HFF-Myc (cell line): ENCODE measurements at regions not wholly inside any gene's neighbourhood (a gene's known extent, or its start where the extent isn't known, plus 50 kb on each side); places are given as distances from the start of the nearest gene placed in this dataset.
"Not testable (repeated sequence)": the region's sequence is repeated elsewhere in the genome, so short reads cannot be mapped to it uniquely, and the experiment has no call there.

Experiments
- DNase-seq: peaks from one replicate; pipeline ENCODE4 v3.0.0-alpha.2; 2011; ENCODE audit warnings: low read depth; ENCODE audit errors: extremely low read depth
- H3K4me3 ChIP-seq: replicated peaks from 2 replicates; pipeline ENCODE4 v1.5.1; 2011; ENCODE audit warnings: low read depth, mild to moderate bottlenecking, control low read depth, low read length
- TF ChIP-seq, protein P1 (sequence below): IDR thresholded peaks from 2 replicates; pipeline ENCODE4 v1.5.1; 2012; ENCODE audit warnings: mild to moderate bottlenecking, low read depth, low read length, control low read depth; ENCODE audit errors: missing control alignments

DNA sequence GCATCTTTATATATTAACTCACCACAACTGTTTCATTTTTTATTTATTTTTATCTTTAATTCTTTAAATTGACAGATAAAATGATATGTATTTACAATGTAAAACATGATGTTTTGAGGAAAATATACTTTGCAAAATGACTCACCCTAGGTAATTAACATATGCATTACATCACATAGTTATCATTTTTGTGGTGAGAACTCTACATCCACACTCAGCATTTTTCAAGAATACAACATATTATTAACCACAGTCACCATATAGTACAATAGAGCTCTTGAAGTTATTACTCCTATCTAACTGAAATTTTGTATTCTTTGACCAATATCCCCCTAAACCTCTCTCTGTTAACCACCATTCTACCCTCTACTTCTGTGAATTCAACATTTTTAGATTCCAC, 194.7 kb upstream of the KIF2B start:
- TF ChIP-seq, protein P1, sequence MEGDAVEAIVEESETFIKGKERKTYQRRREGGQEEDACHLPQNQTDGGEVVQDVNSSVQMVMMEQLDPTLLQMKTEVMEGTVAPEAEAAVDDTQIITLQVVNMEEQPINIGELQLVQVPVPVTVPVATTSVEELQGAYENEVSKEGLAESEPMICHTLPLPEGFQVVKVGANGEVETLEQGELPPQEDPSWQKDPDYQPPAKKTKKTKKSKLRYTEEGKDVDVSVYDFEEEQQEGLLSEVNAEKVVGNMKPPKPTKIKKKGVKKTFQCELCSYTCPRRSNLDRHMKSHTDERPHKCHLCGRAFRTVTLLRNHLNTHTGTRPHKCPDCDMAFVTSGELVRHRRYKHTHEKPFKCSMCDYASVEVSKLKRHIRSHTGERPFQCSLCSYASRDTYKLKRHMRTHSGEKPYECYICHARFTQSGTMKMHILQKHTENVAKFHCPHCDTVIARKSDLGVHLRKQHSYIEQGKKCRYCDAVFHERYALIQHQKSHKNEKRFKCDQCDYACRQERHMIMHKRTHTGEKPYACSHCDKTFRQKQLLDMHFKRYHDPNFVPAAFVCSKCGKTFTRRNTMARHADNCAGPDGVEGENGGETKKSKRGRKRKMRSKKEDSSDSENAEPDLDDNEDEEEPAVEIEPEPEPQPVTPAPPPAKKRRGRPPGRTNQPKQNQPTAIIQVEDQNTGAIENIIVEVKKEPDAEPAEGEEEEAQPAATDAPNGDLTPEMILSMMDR, result no peak
- DNase-seq, result no peak
- no peak overlapping the region for H3K4me3 ChIP-seq

DNA sequence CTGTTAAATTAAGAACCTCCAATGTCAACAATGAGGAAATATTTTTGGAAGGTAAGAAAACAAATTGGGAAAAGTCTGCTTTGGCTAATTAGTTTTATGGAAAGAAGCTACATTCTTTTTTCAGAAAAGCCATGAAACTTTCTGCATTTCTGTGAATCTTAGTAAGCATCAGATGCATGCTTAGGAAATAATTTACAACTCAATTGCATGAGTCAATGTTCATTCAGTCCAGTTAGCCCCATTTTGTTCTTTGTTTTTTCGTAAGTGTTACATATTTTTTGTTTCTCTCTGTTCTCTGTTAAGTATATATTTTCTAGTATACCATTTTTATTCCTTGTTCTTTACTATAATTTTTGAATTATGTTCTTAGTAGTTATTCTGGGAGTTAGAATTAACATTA, 195.2 kb upstream of the KIF2B start:
- DNase-seq, result no peak
- no peak overlapping the region for H3K4me3 ChIP-seq
- TF ChIP-seq, protein P1, result no peak

DNA sequence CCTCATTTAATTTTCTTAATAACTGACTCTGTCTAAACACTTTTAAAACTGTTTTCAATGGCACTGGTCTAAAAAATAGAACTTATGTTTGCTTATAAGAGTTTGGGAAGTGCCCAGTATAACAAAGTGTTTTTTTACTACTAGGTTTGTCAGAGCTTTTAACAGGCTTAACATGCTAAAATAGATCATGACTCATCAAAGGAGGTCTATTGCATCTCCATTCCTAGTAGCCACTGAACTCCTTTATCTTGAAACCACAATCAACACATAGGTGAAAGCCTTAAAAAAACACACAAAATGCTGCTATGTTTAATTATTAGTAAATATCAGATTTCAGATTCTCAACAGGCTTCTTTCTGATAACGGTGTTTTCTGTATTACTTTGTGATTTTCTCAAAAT, 196.4 kb upstream of the KIF2B start:
- no peak for DNase-seq
- no peak overlapping the region for H3K4me3 ChIP-seq
- TF ChIP-seq, protein P1, result no peak

DNA sequence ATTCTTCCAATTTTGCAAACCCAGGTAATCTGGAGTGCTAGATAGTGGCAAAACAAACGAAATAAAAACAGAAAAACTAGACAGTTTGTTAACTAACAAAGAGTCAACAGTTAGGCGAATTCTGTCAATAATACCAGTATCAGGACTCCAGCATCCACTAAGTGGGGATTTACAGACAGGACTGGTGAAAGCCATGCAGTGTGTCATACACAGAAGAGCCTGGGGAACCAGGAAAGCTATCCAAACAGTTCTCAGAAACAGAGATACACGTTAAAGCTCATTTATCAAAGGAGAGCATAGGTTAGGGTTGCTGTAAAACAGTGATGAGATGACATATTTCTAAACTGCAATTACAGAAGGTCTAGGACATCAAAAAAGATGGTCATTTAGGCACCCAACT, 203.7 kb upstream of the KIF2B start:
- no peak for DNase-seq
- H3K4me3 ChIP-seq, result no peak overlapping the region
- TF ChIP-seq, protein P1, result no peak

DNA sequence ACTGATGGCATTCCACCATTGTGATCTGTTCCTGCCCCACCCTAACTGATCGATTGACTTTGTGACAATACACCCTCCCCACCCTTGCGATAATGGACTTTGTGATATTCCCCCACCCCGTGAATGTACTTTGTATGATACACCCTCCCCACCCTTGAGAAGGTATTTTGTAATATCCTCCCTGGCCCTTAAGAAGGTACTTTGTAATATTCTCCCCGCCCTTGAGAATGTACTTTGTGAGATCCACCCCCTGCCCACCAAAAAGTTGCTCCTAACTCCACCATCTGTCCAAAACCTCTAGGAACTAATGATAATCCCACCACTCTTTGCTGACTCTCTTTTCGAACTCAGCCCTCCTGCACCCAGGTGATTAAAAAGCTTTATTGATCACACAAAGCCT, 214.5 kb upstream of the KIF2B start:
- H3K4me3 ChIP-seq, DNase-seq: not testable (repeated sequence)

DNA sequence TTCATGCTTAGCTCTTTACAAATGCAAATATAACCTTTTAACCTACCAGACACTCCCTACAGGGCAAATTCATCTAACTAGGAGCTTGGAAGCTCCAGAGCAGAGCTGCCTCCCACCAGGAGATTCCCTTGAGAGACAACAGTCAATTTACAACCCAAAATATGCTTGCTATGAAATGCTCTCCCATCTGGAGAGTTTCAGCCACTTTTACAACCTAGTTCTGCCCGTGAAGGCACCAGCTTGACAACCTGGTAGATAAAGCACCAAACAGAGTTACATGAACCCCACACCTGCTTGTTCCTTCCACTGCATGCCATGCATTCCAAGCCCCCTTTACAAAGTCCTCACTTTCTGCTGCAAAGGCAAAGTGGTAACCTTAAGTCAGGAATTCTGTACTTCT, 215.3 kb upstream of the KIF2B start:
- no peak overlapping the region for H3K4me3 ChIP-seq
- DNase-seq, result no peak
- TF ChIP-seq, protein P1, result no peak

DNA sequence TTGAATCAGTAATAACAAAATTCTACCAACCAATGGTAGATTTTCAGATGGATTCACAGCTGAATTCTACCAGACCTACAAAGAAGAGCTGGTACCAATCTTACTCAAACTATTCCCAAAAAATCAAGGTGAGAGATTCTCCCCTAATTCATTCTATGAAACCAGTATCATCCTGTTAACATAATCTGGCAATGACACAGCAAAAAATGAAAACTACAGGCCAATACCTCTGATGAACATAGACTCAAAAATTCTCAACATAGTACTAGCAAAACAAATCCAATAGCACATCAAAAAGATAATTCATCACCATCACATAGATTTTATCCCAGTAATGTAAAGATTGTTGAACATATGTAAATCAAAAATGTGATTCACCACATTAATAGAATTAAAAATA, 234.4 kb upstream of the KIF2B start:
- H3K4me3 ChIP-seq, result no peak overlapping the region
- TF ChIP-seq, protein P1, result no peak
- DNase-seq, result no peak
